Peyer's patch (tissue), 4 donors: ENCODE measurements at regions not wholly inside any gene's neighbourhood (a gene's known extent, or its start where the extent isn't known, plus 50 kb on each side); places are given as distances from the start of the nearest gene placed in this dataset.

Source experiments
- POLR2A ChIP-seq, 2 donors: fragments of 450-650 bp; IDR thresholded peaks; one replicate each; pipeline ENCODE4 v1.5.1; 2017; ENCODE audit warnings: antibody characterized with exemption in 2 of 2, mild to moderate bottlenecking in 2 of 2, moderate library complexity in 2 of 2
- TF ChIP-seq, protein P1 (sequence below), 6 experiments: fragments of 450-650 bp in 4 of 6; fragments of 200-600 bp in 2 of 6; sonication (generic) in 1 of 6; IDR thresholded peaks; one replicate each; pipeline ENCODE4 v1.5.1; 2017 to 2019; ENCODE audit warnings: antibody characterized with exemption in 6 of 6, mild to moderate bottlenecking in 3 of 6, moderate library complexity in 1 of 6

DNA sequence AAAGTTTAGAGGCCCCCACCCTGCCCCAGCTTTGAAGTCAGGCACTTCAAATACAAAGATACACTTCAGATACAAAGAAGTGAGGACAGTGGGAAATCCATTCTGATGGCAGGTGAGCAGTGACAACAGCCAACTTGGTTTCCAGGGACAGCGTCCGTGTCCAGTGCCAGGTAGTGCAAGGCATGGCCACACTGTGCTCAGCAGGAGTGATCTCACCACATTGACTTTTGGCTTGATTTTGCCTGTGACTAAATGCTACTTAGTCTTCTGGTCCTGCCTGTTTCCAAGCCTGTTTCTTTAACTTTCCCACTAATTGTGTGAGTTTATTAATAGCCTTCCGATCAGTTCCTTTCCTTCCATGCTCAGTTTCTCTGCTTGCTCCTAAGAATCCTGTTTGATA lies 72.6 kb upstream of the PALM2AKAP2 start:
- TF ChIP-seq, protein P1, sequence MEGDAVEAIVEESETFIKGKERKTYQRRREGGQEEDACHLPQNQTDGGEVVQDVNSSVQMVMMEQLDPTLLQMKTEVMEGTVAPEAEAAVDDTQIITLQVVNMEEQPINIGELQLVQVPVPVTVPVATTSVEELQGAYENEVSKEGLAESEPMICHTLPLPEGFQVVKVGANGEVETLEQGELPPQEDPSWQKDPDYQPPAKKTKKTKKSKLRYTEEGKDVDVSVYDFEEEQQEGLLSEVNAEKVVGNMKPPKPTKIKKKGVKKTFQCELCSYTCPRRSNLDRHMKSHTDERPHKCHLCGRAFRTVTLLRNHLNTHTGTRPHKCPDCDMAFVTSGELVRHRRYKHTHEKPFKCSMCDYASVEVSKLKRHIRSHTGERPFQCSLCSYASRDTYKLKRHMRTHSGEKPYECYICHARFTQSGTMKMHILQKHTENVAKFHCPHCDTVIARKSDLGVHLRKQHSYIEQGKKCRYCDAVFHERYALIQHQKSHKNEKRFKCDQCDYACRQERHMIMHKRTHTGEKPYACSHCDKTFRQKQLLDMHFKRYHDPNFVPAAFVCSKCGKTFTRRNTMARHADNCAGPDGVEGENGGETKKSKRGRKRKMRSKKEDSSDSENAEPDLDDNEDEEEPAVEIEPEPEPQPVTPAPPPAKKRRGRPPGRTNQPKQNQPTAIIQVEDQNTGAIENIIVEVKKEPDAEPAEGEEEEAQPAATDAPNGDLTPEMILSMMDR (IDR thresholded peaks at IDR 0.05) = no peak
- TF ChIP-seq POLR2A (IDR thresholded peaks at IDR 0.05) = no peak
